ENCODE measurements at regions not wholly inside any gene's neighbourhood (a gene's known extent, or its start where the extent isn't known, plus 50 kb on each side); places are given as distances from the start of the nearest gene placed in this dataset.

DNA sequence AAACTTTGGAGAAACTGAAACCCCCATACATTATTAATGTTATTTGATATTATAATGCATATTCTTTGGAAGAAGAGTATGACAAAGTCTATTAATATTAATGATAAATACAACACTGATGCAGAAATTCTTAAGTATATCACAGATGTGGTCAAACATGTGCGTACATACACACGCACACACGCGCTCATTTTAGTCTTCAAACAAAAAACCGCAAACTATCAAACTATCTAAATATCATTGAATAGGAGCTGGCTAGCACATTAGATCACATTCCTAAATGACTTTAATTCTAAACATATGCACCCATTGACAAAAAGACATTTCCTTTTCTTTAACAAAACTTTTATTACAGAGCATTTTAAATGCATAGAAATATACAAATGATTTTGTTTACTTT is 872.7 kb downstream of the SLC16A7 start:
- H3K4me3 ChIP-seq (ENCODE audit: low read depth, low read length) = no peak overlapping the region
- no peak for DNase-seq (ENCODE audit: low read depth, low spot score)
- no peak overlapping the region for H3K27ac ChIP-seq (ENCODE audit: low read depth, low read length)
- no peaks in the 10 kb centered on the region for H3K27me3 ChIP-seq (ENCODE audit: control insufficient read depth, insufficient read depth, low read length)
- TF ChIP-seq CTCF (IDR thresholded peaks at IDR 0.05; ENCODE audit: low read depth, low read length) = no peak
- POLR2A ChIA-PET = no interaction called here
- no peaks in the 10 kb centered on the region for H3K9me3 ChIP-seq (ENCODE audit: control insufficient read depth, insufficient read depth, low read length)
- CTCF ChIA-PET = no interaction called here

GRCh38 chr12:60475825-60476224 is 880.0 kb downstream of the SLC16A7 start:
- Histone ChIP-seq H3K4me3 (ENCODE audit: low read depth, low read length) (no peak overlapping the region), H3K27me3 (ENCODE audit: control insufficient read depth, insufficient read depth, low read length) (no peaks in the 10 kb centered on the region), H3K9me3 (ENCODE audit: control insufficient read depth, insufficient read depth, low read length) (no peaks in the 10 kb centered on the region), H3K27ac (ENCODE audit: low read depth, low read length) (no peak overlapping the region)
- no peak for DNase-seq (ENCODE audit: low read depth, low spot score)
- ChIA-PET CTCF (no interaction called here), POLR2A (no interaction called here)
- TF ChIP-seq CTCF (IDR thresholded peaks at IDR 0.05; ENCODE audit: low read depth, low read length) = no peak

DNA sequence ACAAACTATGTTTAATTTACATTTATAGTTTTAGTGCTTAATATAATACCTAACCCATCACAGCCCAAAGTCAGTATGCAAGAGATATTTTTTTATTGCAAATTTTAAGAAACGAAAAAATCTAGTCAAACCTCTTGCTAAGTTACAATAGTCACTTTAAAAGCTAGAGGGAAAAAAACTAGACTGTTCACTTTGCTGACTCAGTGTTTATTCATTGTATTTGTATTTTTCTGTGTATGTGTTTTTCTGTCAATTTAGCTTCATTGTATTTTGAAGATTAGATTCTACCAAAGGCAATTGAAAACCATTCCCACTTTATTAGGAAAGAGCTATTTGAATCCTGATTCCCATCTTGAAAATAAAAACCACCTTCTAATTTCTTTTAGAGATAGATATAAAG is 891.5 kb downstream of the SLC16A7 start:
- Histone ChIP-seq H3K9me3 (ENCODE audit: control insufficient read depth, insufficient read depth, low read length) (no peaks in the 10 kb centered on the region), H3K27ac (ENCODE audit: low read depth, low read length) (no peak overlapping the region), H3K4me3 (ENCODE audit: low read depth, low read length) (no peak overlapping the region), H3K27me3 (ENCODE audit: control insufficient read depth, insufficient read depth, low read length) (no peaks in the 10 kb centered on the region)
- ChIA-PET POLR2A (no interaction called here), CTCF (no interaction called here)
- DNase-seq (ENCODE audit: low read depth, low spot score) = no peak
- no peak for TF ChIP-seq CTCF (IDR thresholded peaks at IDR 0.05; ENCODE audit: low read depth, low read length)

- Histone ChIP-seq H3K27me3 (ENCODE audit: control insufficient read depth, insufficient read depth, low read length) (no peaks in the 10 kb centered on the region), H3K27ac (ENCODE audit: low read depth, low read length) (no peak overlapping the region), H3K4me3 (ENCODE audit: low read depth, low read length) (no peak overlapping the region), H3K9me3 (ENCODE audit: control insufficient read depth, insufficient read depth, low read length) (no peaks in the 10 kb centered on the region)
- no peak for DNase-seq (ENCODE audit: low read depth, low spot score)
- CTCF ChIA-PET = interaction anchor here (0.6 to 1.3 kb wide), 2 partner anchors 232 to 283 kb away, joined by 3 to 5 read pairs; no protein-coding TSS in a partner anchor
- POLR2A ChIA-PET = interaction anchor here (0.6 kb wide), 1 partner anchor 983 kb away, joined by 3 read pairs; no protein-coding TSS in a partner anchor
- TF ChIP-seq CTCF (IDR thresholded peaks at IDR 0.05; ENCODE audit: low read depth, low read length) = no peak
Measured at GRCh38 chr12:60489071-60489470, 893.2 kb downstream of the SLC16A7 start.

DNA sequence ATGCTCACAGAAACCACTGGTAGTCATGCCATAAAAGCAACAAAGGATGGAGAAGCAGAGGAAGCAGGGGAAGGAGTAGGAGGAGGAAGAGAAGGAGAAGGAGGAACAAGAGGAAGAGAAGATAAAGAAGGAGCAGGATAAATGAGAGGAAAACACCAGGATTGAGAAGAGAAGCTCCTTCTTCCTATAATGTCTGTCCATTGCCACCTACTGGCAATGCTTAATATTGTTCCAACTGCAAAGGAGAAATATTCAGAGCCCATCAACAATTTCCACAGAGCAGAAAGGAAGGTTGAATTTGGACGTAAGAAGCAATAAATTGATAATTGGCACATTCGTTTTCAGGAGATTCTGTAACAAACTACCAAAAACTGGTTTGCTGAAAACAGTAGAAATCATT is 898.4 kb downstream of the SLC16A7 start:
- peak; percentile 77 for TF ChIP-seq CTCF (IDR thresholded peaks at IDR 0.05; ENCODE audit: low read depth, low read length)
- Histone ChIP-seq H3K27me3 (ENCODE audit: control insufficient read depth, insufficient read depth, low read length) (no peaks in the 10 kb centered on the region), H3K9me3 (ENCODE audit: control insufficient read depth, insufficient read depth, low read length) (no peaks in the 10 kb centered on the region), H3K27ac (ENCODE audit: low read depth, low read length) (no peak overlapping the region), H3K4me3 (ENCODE audit: low read depth, low read length) (no peak overlapping the region)
- DNase-seq (ENCODE audit: low read depth, low spot score) = peak; percentile 27
- POLR2A ChIA-PET = no interaction called here
- CTCF ChIA-PET = interaction anchor here (0.5 to 2.1 kb wide), 16 partner anchors 9 to 693 kb away, joined by 3 to 15 read pairs (median 4); no protein-coding TSS in a partner anchor
